Fibroblast of pulmonary artery (primary cell): ENCODE measurements at regions not wholly inside any gene's neighbourhood (a gene's known extent, or its start where the extent isn't known, plus 50 kb on each side); places are given as distances from the start of the nearest gene placed in this dataset.

Experiments
- DNase-seq: peaks from one replicate; pipeline ENCODE4 v3.0.0-alpha.2; 2010; ENCODE audit warnings: low read depth
- H3K4me3 ChIP-seq: replicated peaks from 2 replicates; pipeline ENCODE4 v1.5.1; 2011; ENCODE audit warnings: low read depth, mild to moderate bottlenecking, control low read depth, low read length, moderate library complexity
- CTCF ChIP-seq: IDR thresholded peaks from 2 replicates; pipeline ENCODE4 v1.5.1; 2011; ENCODE audit warnings: mild to moderate bottlenecking, control low read depth, low read length, inconsistent platforms; ENCODE audit errors: missing control alignments

DNA sequence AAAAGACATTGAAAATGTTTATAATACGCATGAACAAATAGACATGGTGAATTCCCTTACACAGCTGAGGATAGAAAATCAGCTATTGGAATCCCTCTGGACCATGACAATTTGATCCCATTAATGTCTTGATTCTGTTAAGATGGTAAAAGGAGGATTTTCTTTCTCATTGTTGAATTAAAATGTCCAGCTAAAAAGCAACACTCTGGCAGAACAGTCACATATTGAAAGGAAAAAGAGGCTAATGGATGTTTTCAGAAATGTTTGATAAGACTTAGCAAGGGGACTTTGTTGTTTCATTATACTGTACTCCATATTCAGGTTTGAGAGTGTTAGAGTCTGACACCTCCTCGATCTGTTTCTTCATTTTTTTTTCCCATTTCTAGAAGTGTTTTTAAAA is 296.0 kb downstream of the OLFM4 start:
- no peak overlapping the region for H3K4me3 ChIP-seq
- DNase-seq = no peak
- no peak for TF ChIP-seq CTCF

GRCh38 chr13:53326716-53327115 is 298.1 kb downstream of the OLFM4 start:
- DNase-seq = no peak
- no peak overlapping the region for H3K4me3 ChIP-seq
- TF ChIP-seq CTCF = no peak

- no peak for DNase-seq
- no peak overlapping the region for H3K4me3 ChIP-seq
- no peak for TF ChIP-seq CTCF
Observed at GRCh38 chr13:53327680-53328315, 299.2 kb downstream of the OLFM4 start.

DNA sequence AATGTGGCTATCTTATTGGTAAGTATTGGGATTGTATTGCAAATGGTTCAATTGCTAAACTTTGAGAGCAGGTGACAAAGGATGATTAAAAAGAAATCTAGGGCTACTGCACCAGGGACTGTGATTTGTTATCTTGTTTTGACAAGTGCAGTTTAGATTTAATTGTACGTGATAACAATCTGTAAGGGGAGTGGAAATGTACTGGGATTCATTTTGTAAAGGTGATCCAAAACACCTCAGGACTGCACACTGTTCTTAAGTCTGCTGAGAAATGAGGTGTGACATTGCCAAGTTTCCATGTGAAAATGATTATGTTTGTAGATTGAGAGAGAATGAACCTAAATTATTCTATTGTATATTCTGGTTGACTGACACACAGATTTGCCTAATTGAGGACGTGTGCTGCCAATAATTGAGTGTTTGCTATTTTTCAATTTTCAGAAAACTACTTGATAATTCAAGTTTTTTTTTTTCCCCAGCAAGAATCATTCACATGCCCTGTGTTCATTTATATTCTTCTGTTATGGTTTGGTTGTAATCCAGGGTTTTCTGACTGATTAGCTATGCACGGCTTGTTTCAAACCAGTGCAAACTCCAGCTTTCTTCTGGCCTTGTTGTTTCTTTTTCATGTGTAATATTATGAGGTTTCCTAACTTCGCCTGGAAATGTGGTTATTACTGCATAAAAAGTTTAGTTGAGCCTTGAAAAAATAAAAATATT is 308.0 kb downstream of the OLFM4 start:
- H3K4me3 ChIP-seq = no peak overlapping the region
- DNase-seq = no peak
- no peak for TF ChIP-seq CTCF

DNA sequence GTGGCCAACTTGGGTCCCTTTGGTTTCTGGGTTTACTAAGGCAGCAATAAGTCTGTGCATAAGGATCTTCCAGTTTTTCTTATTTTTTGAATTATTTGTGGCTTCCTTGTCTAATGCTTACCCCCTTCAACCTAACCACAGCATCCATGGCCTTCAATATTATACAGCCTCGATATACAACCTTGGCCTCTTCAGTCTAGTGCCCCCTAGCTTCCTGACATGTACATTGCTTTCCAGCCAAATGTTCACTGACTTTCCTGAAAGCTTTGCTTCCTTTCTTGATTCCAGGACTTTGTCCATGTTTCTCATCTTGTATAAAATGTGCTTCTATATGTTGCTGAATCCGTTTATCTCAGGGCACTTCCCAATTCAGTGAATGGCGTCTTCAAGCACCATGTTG is 310.1 kb downstream of the OLFM4 start:
- no peak overlapping the region for H3K4me3 ChIP-seq
- no peak for DNase-seq

DNA sequence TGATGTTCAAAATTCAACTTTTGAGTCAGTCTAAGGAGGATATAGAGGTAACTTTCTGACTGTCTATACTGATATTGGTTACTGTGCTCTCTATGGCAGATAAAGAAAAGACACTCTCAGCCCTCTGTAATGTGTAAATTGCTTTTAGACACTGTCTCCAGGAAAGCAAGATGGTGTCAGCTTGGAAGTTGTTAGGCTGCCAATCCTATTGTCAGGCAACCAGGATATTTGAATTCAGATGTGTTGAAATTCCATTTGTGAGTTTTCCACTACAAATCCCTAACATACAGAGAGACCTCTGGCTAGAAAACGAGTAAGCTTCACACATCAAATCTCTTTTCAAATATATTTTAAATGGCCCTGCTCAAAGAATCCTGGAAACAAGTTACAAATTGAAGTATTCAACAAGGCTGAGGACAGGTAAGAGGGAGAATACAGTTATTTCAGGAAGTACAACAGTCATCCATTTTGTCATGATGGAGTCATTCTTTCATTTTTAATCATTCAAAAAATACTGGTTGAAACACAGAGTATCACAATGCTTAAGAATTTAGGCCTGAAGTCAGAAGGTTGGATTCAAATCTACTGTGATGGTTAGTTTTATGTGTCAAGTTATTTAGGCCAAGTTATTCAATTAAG is 312.0 kb downstream of the OLFM4 start:
- DNase-seq = no peak
- TF ChIP-seq CTCF = no peak
- H3K4me3 ChIP-seq = no peak overlapping the region

More for the DNA sequence above, 310.1 kb downstream of the OLFM4 start:
- TF ChIP-seq CTCF = no peak

GRCh38 chr13:53341144-53341510 is 312.5 kb downstream of the OLFM4 start:
- no peak for TF ChIP-seq CTCF
- H3K4me3 ChIP-seq = no peak overlapping the region
- no peak for DNase-seq
